SU-DHL-6 (cell line): ENCODE measurements at regions not wholly inside any gene's neighbourhood (a gene's known extent, or its start where the extent isn't known, plus 50 kb on each side); places are given as distances from the start of the nearest gene placed in this dataset.

Experiments
- H2AFZ ChIP-seq: fragments of 200-600 bp; sonication (generic); 2 replicates; pipeline ENCODE4 v1.6.1; 2014; ENCODE audit warnings: low read depth, mild to moderate bottlenecking, moderate library complexity, mixed read lengths, antibody characterized with exemption, low read length; ENCODE audit not compliant: severe bottlenecking
- H3F3A ChIP-seq: fragments of 200-600 bp; shearing (Covaris generic); 2 replicates; pipeline ENCODE4 v1.6.0; 2016; ENCODE audit warnings: antibody characterized with exemption, mild to moderate bottlenecking; ENCODE audit not compliant: insufficient read depth
- H3K27ac ChIP-seq: fragments of 200-600 bp; sonication (generic); 2 replicates; pipeline ENCODE4 v1.5.1; 2016; ENCODE audit warnings: low read depth, mild to moderate bottlenecking, low read length, moderate library complexity, mixed read lengths
- H3K27me3 ChIP-seq: fragments of 200-600 bp; sonication (generic), shearing (Covaris generic); 2 replicates; pipeline ENCODE4 v1.6.0; 2014; ENCODE audit warnings: mild to moderate bottlenecking, low read length
- H3K36me3 ChIP-seq: fragments of 200-600 bp; sonication (generic); 2 replicates; pipeline ENCODE4 v1.6.1; 2014; ENCODE audit warnings: mild to moderate bottlenecking, low read length, mixed read lengths
- H3K4me2 ChIP-seq: fragments of 300-600, 200-600 bp; shearing (Covaris generic), sonication (generic); 2 replicates; pipeline ENCODE4 v1.6.0; 2014; ENCODE audit warnings: low read length, low read depth, mild to moderate bottlenecking; ENCODE audit not compliant: poor library complexity, severe bottlenecking
- H3K4me3 ChIP-seq: fragments of 200-600 bp; sonication (generic); 2 replicates; pipeline ENCODE4 v1.5.1; 2014; ENCODE audit warnings: antibody characterized with exemption, low read length, mild to moderate bottlenecking, mixed read lengths; ENCODE audit not compliant: insufficient read depth, poor library complexity, severe bottlenecking
- H3K79me2 ChIP-seq: fragments of 200-600 bp; sonication (generic); 2 replicates; pipeline ENCODE4 v1.6.1; 2014; ENCODE audit warnings: mild to moderate bottlenecking, low read length, moderate library complexity; ENCODE audit not compliant: insufficient read depth
- H3K9ac ChIP-seq: fragments of 200-600 bp; sonication (generic); 2 replicates; pipeline ENCODE4 v1.7.0; 2014; ENCODE audit warnings: mild to moderate bottlenecking, low read length
- H3K9me2 ChIP-seq: fragments of 200-600 bp; sonication (generic); replicated peaks from 2 replicates; pipeline ENCODE4 v1.6.1; 2014; ENCODE audit warnings: low read length; ENCODE audit not compliant: insufficient read depth
- H3K9me3 ChIP-seq: fragments of 200-600 bp; sonication (generic); 2 replicates; pipeline ENCODE4 v1.6.1; 2014; ENCODE audit warnings: low read length, mixed read lengths; ENCODE audit not compliant: insufficient read depth
- H4K20me1 ChIP-seq: fragments of 200-600 bp; sonication (generic); 2 replicates; pipeline ENCODE4 v1.6.1; 2014; ENCODE audit warnings: low read depth, mild to moderate bottlenecking, antibody characterized with exemption, low read length, moderate library complexity, mixed read lengths
- EZH2phosphoT487 ChIP-seq: fragments of 200-600 bp; sonication (generic), shearing (Covaris generic); conservative IDR thresholded peaks from 2 replicates; pipeline ENCODE4 v1.6.1; 2018; ENCODE audit warnings: mild to moderate bottlenecking, antibody characterized with exemption, low read length, moderate library complexity, mixed read lengths
- TF ChIP-seq, protein P1 (sequence below): fragments of 200-600 bp; sonication (generic); IDR thresholded peaks from one replicate; pipeline ENCODE4 v1.5.1; 2017; ENCODE audit warnings: antibody characterized with exemption, mild to moderate bottlenecking, low read length, moderate library complexity; ENCODE audit not compliant: insufficient read depth, poor library complexity, severe bottlenecking

DNA sequence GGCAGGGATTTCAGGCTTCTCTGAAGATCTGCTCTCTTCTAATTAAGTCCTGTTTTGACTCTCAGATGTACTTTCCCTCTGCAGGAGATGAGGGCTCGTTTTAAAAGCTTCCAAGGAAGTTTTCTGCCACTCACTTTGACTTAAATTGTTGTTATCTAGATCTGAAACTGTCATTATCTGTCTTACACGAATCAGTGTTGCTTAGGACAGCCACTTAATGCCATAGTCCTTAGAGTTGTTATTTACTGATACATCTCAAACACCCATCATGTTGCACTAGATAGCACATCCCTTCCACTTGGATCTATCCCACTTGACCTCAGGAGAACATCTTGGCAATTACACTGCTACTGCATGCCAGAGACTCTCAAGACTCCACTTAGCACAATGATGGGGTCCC, 86.9 kb upstream of the FAT3 start:
- Histone ChIP-seq H3K79me2 (no peaks in the 10 kb centered on the region), H3K27ac (no peak overlapping the region), H3K9me3 (no peaks in the 10 kb centered on the region), H3K36me3 (no peaks in the 10 kb centered on the region), H3K9me2 (no peaks in the 10 kb centered on the region), H4K20me1 (no peaks in the 10 kb centered on the region), H3K4me2 (no peak overlapping the region), H2AFZ (no peak overlapping the region), H3K27me3 (no peaks in the 10 kb centered on the region), H3K4me3 (no peak overlapping the region), H3K9ac (no peak overlapping the region), H3F3A (no peaks in the 10 kb centered on the region)
- TF ChIP-seq, protein P1, sequence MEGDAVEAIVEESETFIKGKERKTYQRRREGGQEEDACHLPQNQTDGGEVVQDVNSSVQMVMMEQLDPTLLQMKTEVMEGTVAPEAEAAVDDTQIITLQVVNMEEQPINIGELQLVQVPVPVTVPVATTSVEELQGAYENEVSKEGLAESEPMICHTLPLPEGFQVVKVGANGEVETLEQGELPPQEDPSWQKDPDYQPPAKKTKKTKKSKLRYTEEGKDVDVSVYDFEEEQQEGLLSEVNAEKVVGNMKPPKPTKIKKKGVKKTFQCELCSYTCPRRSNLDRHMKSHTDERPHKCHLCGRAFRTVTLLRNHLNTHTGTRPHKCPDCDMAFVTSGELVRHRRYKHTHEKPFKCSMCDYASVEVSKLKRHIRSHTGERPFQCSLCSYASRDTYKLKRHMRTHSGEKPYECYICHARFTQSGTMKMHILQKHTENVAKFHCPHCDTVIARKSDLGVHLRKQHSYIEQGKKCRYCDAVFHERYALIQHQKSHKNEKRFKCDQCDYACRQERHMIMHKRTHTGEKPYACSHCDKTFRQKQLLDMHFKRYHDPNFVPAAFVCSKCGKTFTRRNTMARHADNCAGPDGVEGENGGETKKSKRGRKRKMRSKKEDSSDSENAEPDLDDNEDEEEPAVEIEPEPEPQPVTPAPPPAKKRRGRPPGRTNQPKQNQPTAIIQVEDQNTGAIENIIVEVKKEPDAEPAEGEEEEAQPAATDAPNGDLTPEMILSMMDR, result no peak
- no peak for TF ChIP-seq EZH2phosphoT487

DNA sequence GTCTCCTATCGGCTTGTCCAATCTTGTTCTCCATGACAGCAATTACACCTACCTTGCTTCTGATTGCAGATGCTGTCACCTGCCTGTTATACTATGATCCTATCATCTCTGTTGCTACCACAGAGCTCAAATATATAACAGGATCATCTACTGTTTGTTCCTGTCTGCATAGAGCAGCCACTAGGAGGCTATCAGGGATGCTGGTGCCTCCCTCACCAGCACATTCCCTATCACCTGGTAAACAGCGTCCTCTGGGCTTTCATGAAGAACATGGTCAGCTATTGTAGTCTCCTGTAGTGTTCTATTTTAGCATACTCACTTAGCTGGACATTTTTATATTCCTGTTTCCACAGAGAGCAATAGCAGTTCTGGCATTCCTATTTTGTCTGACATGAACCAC, 87.8 kb upstream of the FAT3 start:
- no peak overlapping the region for H3K4me2 ChIP-seq
- no peaks in the 10 kb centered on the region for H3K79me2 ChIP-seq
- H3K4me3 ChIP-seq, result no peak overlapping the region
- H2AFZ ChIP-seq, result no peak overlapping the region
- H3K9me2 ChIP-seq, result no peaks in the 10 kb centered on the region
- TF ChIP-seq, protein P1, result no peak
- no peak for TF ChIP-seq EZH2phosphoT487
- H3K27ac ChIP-seq, result no peak overlapping the region
- H3F3A ChIP-seq, result no peaks in the 10 kb centered on the region
- no peaks in the 10 kb centered on the region for H4K20me1 ChIP-seq
- no peaks in the 10 kb centered on the region for H3K36me3 ChIP-seq
- no peaks in the 10 kb centered on the region for H3K27me3 ChIP-seq
- H3K9ac ChIP-seq, result no peak overlapping the region
- H3K9me3 ChIP-seq, result no peaks in the 10 kb centered on the region

DNA sequence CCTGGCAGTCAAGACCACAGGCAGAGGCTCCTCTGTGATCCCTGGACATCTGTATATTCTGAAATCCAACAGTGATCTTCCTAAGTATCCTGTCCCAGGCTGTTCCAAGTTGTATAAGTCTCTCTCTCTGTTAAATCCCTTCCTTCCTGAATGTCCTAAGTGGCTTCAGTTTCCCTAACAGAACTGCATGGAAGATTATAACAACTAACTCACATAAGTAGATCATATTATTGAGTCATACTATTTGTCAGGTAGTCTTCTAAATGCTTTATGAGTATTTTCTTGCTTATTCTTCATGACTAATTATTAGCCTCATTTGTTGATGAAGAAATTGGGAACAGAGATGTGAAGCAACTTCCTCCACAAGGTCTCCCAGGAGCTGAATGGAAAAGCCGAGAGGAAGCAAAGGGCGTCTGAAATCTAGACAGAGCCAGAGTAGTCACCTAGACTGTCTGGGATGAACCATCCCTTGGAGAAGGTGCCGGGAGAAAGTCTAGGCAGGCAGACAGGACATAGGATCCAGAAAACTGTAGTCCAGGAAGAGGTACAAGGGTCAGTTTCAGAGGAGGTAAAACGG, 93.2 kb upstream of the FAT3 start:
- Histone ChIP-seq H3K79me2 (no peaks in the 10 kb centered on the region), H3K27ac (no peak overlapping the region), H3K4me3 (no peak overlapping the region), H3K4me2 (no peak overlapping the region), H3K9ac (no peak overlapping the region), H3K9me2 (no peaks in the 10 kb centered on the region), H3F3A (no peaks in the 10 kb centered on the region), H3K9me3 (no peaks in the 10 kb centered on the region), H2AFZ (no peak overlapping the region), H3K36me3 (no peaks in the 10 kb centered on the region), H4K20me1 (no peaks in the 10 kb centered on the region), H3K27me3 (no peaks in the 10 kb centered on the region)
- TF ChIP-seq, protein P1, result no peak
- no peak for TF ChIP-seq EZH2phosphoT487
